Glutamatergic neuron (in vitro differentiated cells): ENCODE measurements at regions not wholly inside any gene's neighbourhood (a gene's known extent, or its start where the extent isn't known, plus 50 kb on each side); places are given as distances from the start of the nearest gene placed in this dataset.
A peak's percentile ranks its signal among the peaks of the same experiment; 100 is the strongest.

ENCODE experiments used
- DNase-seq: peaks from one replicate; pipeline ENCODE4 v3.0.0; 2022
- H3K27ac Mint-ChIP-seq: one replicate; pipeline ENCODE4 v1.8.0; 2020; ENCODE audit warnings: mild to moderate bottlenecking, mixed read lengths, inconsistent platforms; ENCODE audit not compliant: unreplicated experiment
- H3K27me3 Mint-ChIP-seq: one replicate; pipeline ENCODE4 v1.8.0; 2020; ENCODE audit warnings: mild to moderate bottlenecking, moderate library complexity, mixed read lengths, inconsistent platforms; ENCODE audit not compliant: unreplicated experiment
- H3K36me3 Mint-ChIP-seq: one replicate; pipeline ENCODE4 v1.8.0; 2020; ENCODE audit warnings: mild to moderate bottlenecking, mixed read lengths, inconsistent platforms; ENCODE audit not compliant: unreplicated experiment
- H3K4me1 Mint-ChIP-seq: one replicate; pipeline ENCODE4 v1.8.0; 2020; ENCODE audit warnings: mild to moderate bottlenecking, low read depth, mixed read lengths, inconsistent platforms; ENCODE audit not compliant: unreplicated experiment
- H3K4me3 Mint-ChIP-seq: one replicate; pipeline ENCODE4 v1.8.0; 2020; ENCODE audit warnings: mild to moderate bottlenecking, mixed read lengths, inconsistent platforms; ENCODE audit not compliant: unreplicated experiment
- H3K9me3 Mint-ChIP-seq: one replicate; pipeline ENCODE4 v1.8.0; 2020; ENCODE audit warnings: mild to moderate bottlenecking, moderate library complexity, mixed read lengths, inconsistent platforms; ENCODE audit not compliant: unreplicated experiment
- TF ChIP-seq, protein P1 (sequence below): fragments of 200-600 bp; sonication (generic); IDR thresholded peaks from one replicate; pipeline ENCODE4 v1.5.0; 2021; ENCODE audit not compliant: partially characterized antibody, unreplicated experiment

GRCh38 chr4:106454581-106454980, 86.0 kb upstream of the GIMD1 start:
- Mint-ChIP-seq H3K9me3 (peaks cover 1% of the 10 kb centered on the region), H3K27ac (no peak overlapping the region), H3K36me3 (no peaks in the 10 kb centered on the region), H3K27me3 (no peaks in the 10 kb centered on the region), H3K4me3 (no peak overlapping the region), H3K4me1 (peaks cover 1% of the 10 kb centered on the region)
- TF ChIP-seq, protein P1, sequence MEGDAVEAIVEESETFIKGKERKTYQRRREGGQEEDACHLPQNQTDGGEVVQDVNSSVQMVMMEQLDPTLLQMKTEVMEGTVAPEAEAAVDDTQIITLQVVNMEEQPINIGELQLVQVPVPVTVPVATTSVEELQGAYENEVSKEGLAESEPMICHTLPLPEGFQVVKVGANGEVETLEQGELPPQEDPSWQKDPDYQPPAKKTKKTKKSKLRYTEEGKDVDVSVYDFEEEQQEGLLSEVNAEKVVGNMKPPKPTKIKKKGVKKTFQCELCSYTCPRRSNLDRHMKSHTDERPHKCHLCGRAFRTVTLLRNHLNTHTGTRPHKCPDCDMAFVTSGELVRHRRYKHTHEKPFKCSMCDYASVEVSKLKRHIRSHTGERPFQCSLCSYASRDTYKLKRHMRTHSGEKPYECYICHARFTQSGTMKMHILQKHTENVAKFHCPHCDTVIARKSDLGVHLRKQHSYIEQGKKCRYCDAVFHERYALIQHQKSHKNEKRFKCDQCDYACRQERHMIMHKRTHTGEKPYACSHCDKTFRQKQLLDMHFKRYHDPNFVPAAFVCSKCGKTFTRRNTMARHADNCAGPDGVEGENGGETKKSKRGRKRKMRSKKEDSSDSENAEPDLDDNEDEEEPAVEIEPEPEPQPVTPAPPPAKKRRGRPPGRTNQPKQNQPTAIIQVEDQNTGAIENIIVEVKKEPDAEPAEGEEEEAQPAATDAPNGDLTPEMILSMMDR = no peak
- DNase-seq = peak; percentile 24

GRCh38 chr4:106454021-106454420, 85.4 kb upstream of the GIMD1 start:
- Mint-ChIP-seq H3K4me1 (peaks cover 1% of the 10 kb centered on the region), H3K27ac (no peak overlapping the region), H3K27me3 (no peaks in the 10 kb centered on the region), H3K9me3 (peaks cover 1% of the 10 kb centered on the region), H3K4me3 (no peak overlapping the region), H3K36me3 (no peaks in the 10 kb centered on the region)
- TF ChIP-seq, protein P1 = no peak
- DNase-seq = no peak

- no peak overlapping the region for H3K27ac Mint-ChIP-seq
- peaks cover 1% of the 10 kb centered on the region for H3K4me1 Mint-ChIP-seq
Observed at GRCh38 chr4:106451091-106451490, 82.5 kb upstream of the GIMD1 start.

GRCh38 chr4:106450249-106450648, 81.7 kb upstream of the GIMD1 start:
- no peak for DNase-seq
- H3K4me1 Mint-ChIP-seq = peaks cover 1% of the 10 kb centered on the region
- H3K27me3 Mint-ChIP-seq = no peaks in the 10 kb centered on the region
- H3K27ac Mint-ChIP-seq = no peak overlapping the region
- TF ChIP-seq, protein P1 = no peak
- H3K4me3 Mint-ChIP-seq = no peak overlapping the region
- H3K9me3 Mint-ChIP-seq = peaks cover 4% of the 10 kb centered on the region
- peaks cover 7% of the 10 kb centered on the region for H3K36me3 Mint-ChIP-seq

More at GRCh38 chr4:106451091-106451490, 82.5 kb upstream of the GIMD1 start:
- Mint-ChIP-seq H3K27me3 (no peaks in the 10 kb centered on the region), H3K4me3 (no peak overlapping the region), H3K36me3 (peaks cover 1% of the 10 kb centered on the region), H3K9me3 (peaks cover 4% of the 10 kb centered on the region)
- TF ChIP-seq, protein P1 = no peak
- DNase-seq = no peak

DNA sequence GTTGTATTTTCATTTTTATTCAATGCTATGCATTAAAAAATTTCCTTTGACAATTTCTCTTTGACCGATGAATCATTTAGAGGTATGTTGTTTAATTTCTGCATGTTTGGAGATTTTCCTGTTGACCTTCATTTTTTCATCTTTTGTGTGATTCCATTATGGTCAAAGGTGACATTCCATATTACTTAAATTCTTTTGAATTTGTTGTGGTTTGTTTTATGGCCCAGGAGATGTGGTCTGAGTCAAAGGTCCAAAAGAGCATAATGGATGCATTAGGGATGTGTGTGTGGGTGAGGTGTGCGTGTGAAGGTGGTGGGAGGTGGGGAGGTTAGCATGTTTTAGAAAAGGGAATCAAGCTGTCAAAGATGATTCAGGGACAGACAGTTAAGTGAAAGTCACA, 76.0 kb upstream of the GIMD1 start:
- peaks cover 7% of the 10 kb centered on the region for H3K36me3 Mint-ChIP-seq

More for the DNA sequence above, 76.0 kb upstream of the GIMD1 start:
- no peak for DNase-seq
- Mint-ChIP-seq H3K9me3 (peaks cover 3% of the 10 kb centered on the region), H3K4me1 (no peaks in the 10 kb centered on the region), H3K27me3 (no peaks in the 10 kb centered on the region), H3K27ac (no peak overlapping the region), H3K4me3 (no peak overlapping the region)
- TF ChIP-seq, protein P1 = no peak
